SW 1271 (cell line): ENCODE measurements at regions not wholly inside any gene's neighbourhood (a gene's known extent, or its start where the extent isn't known, plus 50 kb on each side); places are given as distances from the start of the nearest gene placed in this dataset.

Experiments
- DNase-seq, 2 experiments: peaks; one replicate each; lab custom pipeline; 2025; lab: John Stamatoyannopoulos, UW

- no peak for DNase-seq
These were observed 50.6 kb upstream of the SMNDC1 start for GRCh38 chr10:110355141-110355831.

- no peak for DNase-seq
These were observed 51.4 kb upstream of the SMNDC1 start for GRCh38 chr10:110355922-110356627.

- DNase-seq: no peak
These were observed 52.0 kb upstream of the SMNDC1 start for GRCh38 chr10:110356628-110357245.

GRCh38 chr10:110357252-110357780 is 52.6 kb upstream of the SMNDC1 start:
- no peak for DNase-seq

- DNase-seq: no peak
These were observed 53.2 kb upstream of the SMNDC1 start for GRCh38 chr10:110357871-110358270.

- no peak for DNase-seq
These were observed 53.6 kb upstream of the SMNDC1 start for GRCh38 chr10:110358278-110358677.

GRCh38 chr10:110358869-110359629 is 54.3 kb upstream of the SMNDC1 start:
- peak in 1 of 2 experiments; percentile 20 for DNase-seq

- no peak for DNase-seq
These were observed 56.2 kb upstream of the SMNDC1 start for GRCh38 chr10:110360857-110361474.

- no peak for DNase-seq
These were observed 57.2 kb upstream of the SMNDC1 start for GRCh38 chr10:110361800-110362456.

GRCh38 chr10:110363572-110364411 is 59.1 kb upstream of the SMNDC1 start:
- DNase-seq: no peak

GRCh38 chr10:110364531-110364937 is 59.8 kb upstream of the SMNDC1 start:
- no peak for DNase-seq

- no peak for DNase-seq
These were observed 60.8 kb upstream of the SMNDC1 start for GRCh38 chr10:110365356-110366143.

- DNase-seq: no peak
These were observed 61.9 kb upstream of the SMNDC1 start for GRCh38 chr10:110366635-110367034.

- DNase-seq: no peak
These were observed 63.3 kb upstream of the SMNDC1 start for GRCh38 chr10:110368002-110368401.

GRCh38 chr10:110368556-110368955 is 63.8 kb upstream of the SMNDC1 start:
- DNase-seq: no peak

- no peak for DNase-seq
These were observed 65.3 kb upstream of the SMNDC1 start for GRCh38 chr10:110370006-110370405.

- no peak for DNase-seq
These were observed 67.9 kb upstream of the SMNDC1 start for GRCh38 chr10:110372656-110373055.

- DNase-seq: no peak
These were observed 68.3 kb upstream of the SMNDC1 start for GRCh38 chr10:110373059-110373458.

GRCh38 chr10:110373857-110374654 is 69.3 kb upstream of the SMNDC1 start:
- no peak for DNase-seq
